KMS-11 (cell line): ENCODE measurements at regions not wholly inside any gene's neighbourhood (a gene's known extent, or its start where the extent isn't known, plus 50 kb on each side); places are given as distances from the start of the nearest gene placed in this dataset.

Experiments used
- H2AFZ ChIP-seq: fragments of 200-600 bp; sonication (generic); 2 replicates; pipeline ENCODE4 v1.6.1; 2016; ENCODE audit warnings: antibody characterized with exemption, mixed run types, low read depth
- H3K27ac ChIP-seq: fragments of 200-600 bp; sonication (generic); 2 replicates; pipeline ENCODE4 v1.6.1; 2016; ENCODE audit warnings: mild to moderate bottlenecking, mixed run types
- H3K27me3 ChIP-seq: fragments of 200-600 bp; sonication (generic); 2 replicates; pipeline ENCODE4 v1.6.1; 2017; ENCODE audit warnings: mild to moderate bottlenecking, low read depth, mixed run types, moderate library complexity; ENCODE audit not compliant: insufficient read depth
- H3K36me3 ChIP-seq: fragments of 200-600 bp; sonication (generic); 2 replicates; pipeline ENCODE4 v1.6.1; 2017; ENCODE audit warnings: mild to moderate bottlenecking, mixed run types; ENCODE audit not compliant: insufficient read depth
- H3K4me1 ChIP-seq: fragments of 200-600 bp; sonication (generic); 2 replicates; pipeline ENCODE4 v1.6.1; 2016; ENCODE audit warnings: mild to moderate bottlenecking, low read depth, mixed run types; ENCODE audit not compliant: poor library complexity, severe bottlenecking
- H3K4me2 ChIP-seq: fragments of 200-600 bp; sonication (generic); 2 replicates; pipeline ENCODE4 v1.7.0; 2016; ENCODE audit warnings: mild to moderate bottlenecking, mixed run types
- H3K4me3 ChIP-seq: fragments of 200-600 bp; sonication (generic); IDR thresholded peaks from 2 replicates; pipeline ENCODE4 v1.6.1; 2017; ENCODE audit warnings: low read depth, low read length, mixed read lengths; ENCODE audit not compliant: insufficient read depth
- H3K79me2 ChIP-seq: fragments of 200-600 bp; sonication (generic); 2 replicates; pipeline ENCODE4 v1.6.1; 2016; ENCODE audit warnings: low read depth, mixed run types; ENCODE audit not compliant: insufficient read depth
- H3K9ac ChIP-seq: fragments of 200-600 bp; sonication (generic); 2 replicates; pipeline ENCODE4 v1.6.1; 2016; ENCODE audit warnings: mild to moderate bottlenecking, mixed run types
- H4K20me1 ChIP-seq: fragments of 200-600 bp; sonication (generic); 2 replicates; pipeline ENCODE4 v1.6.1; 2016; ENCODE audit warnings: mild to moderate bottlenecking, mixed run types; ENCODE audit not compliant: insufficient read depth
- CTCF ChIP-seq: fragments of 200-600 bp; sonication (generic); conservative IDR thresholded peaks from 2 replicates; pipeline ENCODE4 v1.6.1; 2017; ENCODE audit warnings: low read depth, mild to moderate bottlenecking, antibody characterized with exemption, low read length, moderate library complexity, mixed read lengths

GRCh38 chr18:56108478-56109367 is 520.7 kb upstream of the TCF4 start:
- Histone ChIP-seq H3K36me3 (no peaks in the 10 kb centered on the region), H3K27ac (no peak overlapping the region), H3K4me2 (no peak overlapping the region), H3K27me3 (no peaks in the 10 kb centered on the region), H3K4me1 (no peaks in the 10 kb centered on the region), H3K9ac (no peak overlapping the region), H3K79me2 (no peaks in the 10 kb centered on the region), H2AFZ (no peak overlapping the region), H4K20me1 (no peaks in the 10 kb centered on the region), H3K4me3 (no peak overlapping the region)
- no peak for TF ChIP-seq CTCF

GRCh38 chr18:56107821-56108477 is 520.0 kb upstream of the TCF4 start:
- H3K4me1 ChIP-seq: no peaks in the 10 kb centered on the region

DNA sequence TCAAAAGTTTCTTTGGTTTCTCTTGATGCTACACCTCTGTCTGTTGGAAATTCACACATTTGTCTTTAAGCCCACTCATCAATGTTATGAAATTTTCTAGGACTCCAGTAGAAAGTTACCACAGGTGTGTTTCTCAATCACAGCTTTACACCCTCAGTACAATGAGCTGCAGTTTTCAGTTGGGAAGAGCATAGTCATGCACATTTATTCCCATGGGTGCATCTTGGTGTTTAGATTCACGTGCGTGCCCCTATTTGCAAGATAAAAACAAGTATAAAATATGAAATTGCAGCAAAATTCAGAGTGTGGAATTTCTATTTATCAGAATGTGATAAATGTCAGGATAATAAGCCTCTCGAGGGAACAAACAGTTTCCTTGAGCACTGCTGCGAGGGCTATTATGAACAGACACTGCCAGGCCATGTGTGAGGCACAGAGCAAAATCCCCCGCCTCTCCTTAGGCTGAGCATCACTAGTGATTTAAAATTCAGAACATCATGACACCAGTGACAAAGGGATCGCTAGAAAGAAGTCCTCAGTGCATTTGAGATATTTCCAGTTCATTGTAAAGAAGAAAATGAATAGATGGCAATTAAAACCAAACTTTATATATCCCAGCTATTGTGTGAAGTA is 512.2 kb upstream of the TCF4 start:
- no peaks in the 10 kb centered on the region for H3K27me3 ChIP-seq
- H3K36me3 ChIP-seq: no peaks in the 10 kb centered on the region
- no peak overlapping the region for H3K27ac ChIP-seq
- H4K20me1 ChIP-seq: no peaks in the 10 kb centered on the region
- H3K4me1 ChIP-seq: no peaks in the 10 kb centered on the region
- no peak for TF ChIP-seq CTCF
- no peak overlapping the region for H3K9ac ChIP-seq
- no peaks in the 10 kb centered on the region for H3K79me2 ChIP-seq
- H3K4me2 ChIP-seq: no peak overlapping the region
- H3K4me3 ChIP-seq: no peak overlapping the region
- no peak overlapping the region for H2AFZ ChIP-seq

More at GRCh38 chr18:56107821-56108477, 520.0 kb upstream of the TCF4 start:
- H3K27me3 ChIP-seq: no peaks in the 10 kb centered on the region
- H3K4me2 ChIP-seq: no peak overlapping the region
- no peak overlapping the region for H3K9ac ChIP-seq
- H3K27ac ChIP-seq: no peak overlapping the region
- H3K36me3 ChIP-seq: no peaks in the 10 kb centered on the region
- no peaks in the 10 kb centered on the region for H4K20me1 ChIP-seq
- TF ChIP-seq CTCF: no peak
- no peak overlapping the region for H2AFZ ChIP-seq
- H3K79me2 ChIP-seq: no peaks in the 10 kb centered on the region
- no peak overlapping the region for H3K4me3 ChIP-seq

DNA sequence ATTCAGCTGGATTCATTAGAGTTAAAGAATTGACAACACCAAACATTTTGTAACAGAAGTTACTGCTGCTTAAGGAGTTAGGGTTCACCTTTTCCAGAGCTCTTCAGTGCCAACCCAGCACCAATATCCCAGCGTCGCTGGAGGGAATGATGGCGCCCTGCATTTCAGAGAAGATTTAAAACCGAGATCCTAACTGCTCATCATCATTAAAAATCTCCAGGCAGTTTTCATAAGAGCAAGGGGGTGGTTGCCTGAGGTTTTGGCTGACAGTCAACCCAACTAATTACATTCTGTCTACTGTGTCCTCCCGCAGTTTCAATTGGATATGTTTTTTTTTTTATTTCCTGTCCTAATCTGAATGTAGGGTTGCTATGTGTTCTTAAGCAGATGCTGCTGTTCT is 509.6 kb upstream of the TCF4 start:
- no peak overlapping the region for H3K9ac ChIP-seq
- TF ChIP-seq CTCF: no peak
- no peaks in the 10 kb centered on the region for H3K36me3 ChIP-seq
- H3K27me3 ChIP-seq: no peaks in the 10 kb centered on the region
- H3K79me2 ChIP-seq: no peaks in the 10 kb centered on the region
- no peaks in the 10 kb centered on the region for H4K20me1 ChIP-seq
- no peaks in the 10 kb centered on the region for H3K4me1 ChIP-seq
- no peak overlapping the region for H3K27ac ChIP-seq
- no peak overlapping the region for H2AFZ ChIP-seq
- no peak overlapping the region for H3K4me2 ChIP-seq
- no peak overlapping the region for H3K4me3 ChIP-seq
